ENCODE measurements at regions not wholly inside any gene's neighbourhood (a gene's known extent, or its start where the extent isn't known, plus 50 kb on each side); places are given as distances from the start of the nearest gene placed in this dataset.

- no peak for DNase-seq
These were observed 129.5 kb upstream of the CYSLTR1 start for GRCh38 chrX:78456909-78457308.

GRCh38 chrX:78455901-78456300 is 128.5 kb upstream of the CYSLTR1 start:
- no peak for DNase-seq

- DNase-seq: no peak
These were observed 124.9 kb upstream of the CYSLTR1 start for GRCh38 chrX:78452356-78452755.

- DNase-seq: no peak
These were observed 110.2 kb upstream of the CYSLTR1 start for GRCh38 chrX:78437621-78438020.

GRCh38 chrX:78429172-78429571 is 101.8 kb upstream of the CYSLTR1 start:
- no peak for DNase-seq

GRCh38 chrX:78388663-78389062 is 61.3 kb upstream of the CYSLTR1 start:
- no peak for DNase-seq

- no peak for DNase-seq
These were observed 60.0 kb upstream of the CYSLTR1 start for GRCh38 chrX:78387364-78387763.

GRCh38 chrX:78384486-78384885 is 57.1 kb upstream of the CYSLTR1 start:
- DNase-seq: no peak

GRCh38 chrX:78383594-78383993 is 56.2 kb upstream of the CYSLTR1 start:
- no peak for DNase-seq

- no peak for DNase-seq
These were observed 51.2 kb upstream of the CYSLTR1 start for GRCh38 chrX:78378476-78379115.

Measured in activated CD4-positive, alpha-beta T cell treated with anti-CD3 and anti-CD28 coated beads for 4 hours (primary cell).